HepG2 (cell line): ENCODE measurements at regions not wholly inside any gene's neighbourhood (a gene's known extent, or its start where the extent isn't known, plus 50 kb on each side); places are given as distances from the start of the nearest gene placed in this dataset.

ENCODE experiments used
- ATAC-seq: fragments of 200-7000 bp; cut with Tn5 transposase; 3 replicates; pipeline ENCODE4 v1.9.1; 2020; ENCODE audit warnings: mild to moderate bottlenecking, moderate library complexity
- BruUV-seq: library from RNA; stranded (reverse); fragments of 400-500 nt; replicated peaks from 2 replicates; lab custom pipeline; 2021; lab: Mats Ljungman, UMichigan
- CTCF ChIA-PET: fragments of 300-600 bp; formaldehyde crosslinking; extraction: SDS; loops from one replicate; lab custom pipeline; 2021; ENCODE audit warnings: low total read pairs, inconsistent platforms, low intra/inter-chr PET ratio; lab: Yijun Ruan, JAX
- POLR2A ChIA-PET: fragments of 350-600 bp; sonication (Branson Sonifier 250); formaldehyde crosslinking; loops from one replicate; lab custom pipeline; 2020; ENCODE audit warnings: antibody characterized with exemption, inconsistent platforms; lab: Yijun Ruan, JAX
- DNase-seq: peaks from one replicate; pipeline ENCODE4 v3.0.0-alpha.2; 2015; ENCODE audit warnings: low spot score
- FAIRE-seq: peaks from 3 replicates; lab custom pipeline; 2011; peaks lifted over from hg19 to GRCh38; lab: Jason Lieb, UNC
- H2AFZ ChIP-seq: one replicate; pipeline ENCODE4 v1.6.1; 2011; ENCODE audit warnings: low read length, inconsistent platforms
- H3K27ac ChIP-seq: fragments of 300-600 bp; 3 replicates; pipeline ENCODE4 v1.8.0; 2011; ENCODE audit warnings: mixed run types, mild to moderate bottlenecking, mixed read lengths, low read length, inconsistent platforms; ENCODE audit not compliant: insufficient read depth; ENCODE audit errors: extremely low read length
- H3K27me3 ChIP-seq, 2 experiments: fragments of 200-600 bp in 1 of 2; 2 replicates in 1 of 2; 3 replicates in 1 of 2; pipeline versions ENCODE4 v1.6.0 to v1.8.0; 2011; ENCODE audit warnings: low read length in 2 of 2, mild to moderate bottlenecking in 2 of 2, moderate library complexity in 2 of 2, inconsistent platforms in 1 of 2; ENCODE audit not compliant: insufficient read depth in 2 of 2, control insufficient read depth in 1 of 2
- H3K36me3 ChIP-seq, 2 experiments: fragments of 200-600 bp in 1 of 2; replicated peaks in 1 of 2; 2 replicates in 1 of 2; 3 replicates in 1 of 2; pipeline versions ENCODE4 v1.5.1 to v1.8.0; 2011; ENCODE audit warnings: low read length in 2 of 2, inconsistent platforms in 1 of 2; ENCODE audit not compliant: insufficient read depth in 2 of 2, control insufficient read depth in 1 of 2
- H3K4me1 ChIP-seq: 2 replicates; pipeline ENCODE4 v1.5.1; 2012; ENCODE audit warnings: low read length, inconsistent platforms; ENCODE audit not compliant: insufficient read depth
- H3K4me2 ChIP-seq: 2 replicates; pipeline ENCODE4 v1.6.0; 2011; ENCODE audit warnings: low read depth, low read length, inconsistent platforms
- H3K4me3 ChIP-seq, 3 experiments: fragments of 200-600 bp in 1 of 3; sonication (generic), shearing (Covaris generic) in 1 of 3; replicated peaks in 1 of 3; 2 replicates each; pipeline ENCODE4 v1.5.1; 2011 to 2016; ENCODE audit warnings: low read length in 3 of 3, inconsistent platforms in 2 of 3, low read depth in 2 of 3, mild to moderate bottlenecking in 2 of 3, control low read depth in 1 of 3, mixed read lengths in 1 of 3; ENCODE audit not compliant: insufficient read depth in 1 of 3
- H3K79me2 ChIP-seq: one replicate; pipeline ENCODE4 v1.6.1; 2011; ENCODE audit warnings: low read length, inconsistent platforms; ENCODE audit not compliant: insufficient read depth
- H3K9ac ChIP-seq: 2 replicates; pipeline ENCODE4 v1.6.0; 2011; ENCODE audit warnings: mild to moderate bottlenecking, low read depth, low read length, inconsistent platforms; ENCODE audit not compliant: insufficient read depth
- H3K9me3 ChIP-seq: 2 replicates; pipeline ENCODE4 v1.5.1; 2012; ENCODE audit warnings: mild to moderate bottlenecking, low read length
- H4K20me1 ChIP-seq: 2 replicates; pipeline ENCODE4 v1.6.0; 2011; ENCODE audit warnings: inconsistent platforms, mild to moderate bottlenecking, low read length, moderate library complexity; ENCODE audit not compliant: insufficient read depth
- CC2D1A ChIP-seq: sonication (generic); formaldehyde crosslinking; IDR thresholded peaks from 2 replicates; pipeline ENCODE4 v1.8.1; 2023; ENCODE audit warnings: mild to moderate bottlenecking, missing genetic modification reagents
- DDIT3 ChIP-seq: sonication (generic); formaldehyde crosslinking; IDR thresholded peaks from 2 replicates; pipeline ENCODE4 v1.4.0; 2020; ENCODE audit warnings: mild to moderate bottlenecking, missing genetic modification reagents
- FLYWCH1 ChIP-seq: sonication (generic); formaldehyde crosslinking; IDR thresholded peaks from 2 replicates; pipeline ENCODE4 v1.8.1; 2023; ENCODE audit warnings: mild to moderate bottlenecking, missing genetic modification reagents
- HDAC1 ChIP-seq: sonication (generic); formaldehyde crosslinking; IDR thresholded peaks from 2 replicates; pipeline ENCODE4 v1.5.1; 2020; ENCODE audit warnings: mild to moderate bottlenecking, missing genetic modification reagents
- HDAC6 ChIP-seq: fragments of 200-600 bp; sonication (generic); IDR thresholded peaks from 2 replicates; pipeline ENCODE4 v1.7.0; 2017; ENCODE audit warnings: mild to moderate bottlenecking, antibody characterized with exemption, low read length, low read depth
- HES4 ChIP-seq: sonication (generic); formaldehyde crosslinking; IDR thresholded peaks from 2 replicates; pipeline ENCODE4 v1.9.0; 2021; ENCODE audit warnings: mild to moderate bottlenecking, missing genetic modification reagents, borderline replicate concordance
- HMG20A ChIP-seq: IDR thresholded peaks from 2 replicates; pipeline ENCODE4 v1.6.1; 2016; ENCODE audit warnings: borderline replicate concordance
- MTF2 ChIP-seq: sonication (generic); formaldehyde crosslinking; IDR thresholded peaks from 2 replicates; pipeline ENCODE4 v1.5.0; 2020; ENCODE audit warnings: missing genetic modification reagents, borderline replicate concordance
- NBN ChIP-seq: fragments of 450-650 bp; conservative IDR thresholded peaks from 2 replicates; pipeline ENCODE4 v1.6.1; 2017
- NFAT5 ChIP-seq: sonication (generic); formaldehyde crosslinking; IDR thresholded peaks from 2 replicates; pipeline ENCODE4 v1.4.0; 2020; ENCODE audit warnings: missing genetic modification reagents
- NFE2L1 ChIP-seq: sonication (generic); formaldehyde crosslinking; IDR thresholded peaks from 2 replicates; pipeline ENCODE4 v1.4.0; 2020; ENCODE audit warnings: missing genetic modification reagents, mild to moderate bottlenecking, borderline replicate concordance
- RFXAP ChIP-seq: sonication (generic); formaldehyde crosslinking; IDR thresholded peaks from 2 replicates; pipeline ENCODE4 v1.4.0; 2020; ENCODE audit warnings: missing genetic modification reagents, borderline replicate concordance
- ZNF12 ChIP-seq: sonication (generic); formaldehyde crosslinking; IDR thresholded peaks from 2 replicates; pipeline ENCODE4 v1.5.0; 2020; ENCODE audit warnings: missing genetic modification reagents
- WGBS: methylation state at CpG from one replicate; pipeline ENCODE4 v1.1.6; 2017; ENCODE audit warnings: low lambda C conversion rate; 5-methylcytosine and 5-hydroxymethylcytosine counted together
- in situ Hi-C: cut with HindIII; loops from 2 replicates; pipeline ENCODE4 v1.10.0; 2017; ENCODE audit warnings: low pct_unique_long_range_greater_than_20kb; ENCODE audit not compliant: extremely low pct_ligation_motif_present
- intact Hi-C: fragments of 100-400 bp; cut with micrococcal nuclease; formaldehyde crosslinking; loops from one replicate; pipeline ENCODE4 v1.10.0; 2022; ENCODE audit not compliant: unreplicated experiment
- TF ChIP-seq, protein P1 (sequence below): sonication (generic); formaldehyde crosslinking; conservative IDR thresholded peaks from 2 replicates; pipeline ENCODE4 v1.4.0; 2020; ENCODE audit warnings: missing genetic modification reagents

GRCh38 chr12:46516933-46517578, 144.5 kb upstream of the SLC38A2 start:
- no peaks in the 10 kb centered on the region for H3K27me3 ChIP-seq
- POLR2A ChIA-PET, result interaction anchor here (1.4 kb wide), 1 partner anchor 25 kb away, joined by 3 read pairs; no protein-coding TSS in a partner anchor
- FAIRE-seq, result no peak

More at GRCh38 chr12:46516933-46517578, 144.5 kb upstream of the SLC38A2 start:
- H3K9ac ChIP-seq, result no peak overlapping the region
- ATAC-seq, result no peak
- no TSS peak for BruUV-seq
- CTCF ChIA-PET, result no interaction called here
- no peak overlapping the region for H3K4me3 ChIP-seq
- no peak overlapping the region for H2AFZ ChIP-seq
- no peaks in the 10 kb centered on the region for H4K20me1 ChIP-seq
- H3K36me3 ChIP-seq, result 0 out of 5 replicates have a peak, but pooled peaks cover 0 to 1% of the 10 kb centered on the region in 2 experiments
- 99% methylated on average over 6 of the region's 6 CpGs for WGBS
- peaks cover 4% of the 10 kb centered on the region for H3K79me2 ChIP-seq
- no peaks in the 10 kb centered on the region for H3K9me3 ChIP-seq
- TF ChIP-seq MTF2 (CRISPR knock-in tag) (no peak), RFXAP (CRISPR knock-in tag) (no peak), HDAC1 (CRISPR knock-in tag) (no peak), FLYWCH1 (CRISPR knock-in tag) (no peak), NBN (no peak), NFAT5 (CRISPR knock-in tag) (no peak), ZNF12 (CRISPR knock-in tag) (no peak), NFE2L1 (CRISPR knock-in tag) (no peak), HMG20A (no peak), HDAC6 (no peak), HES4 (CRISPR knock-in tag) (no peak), DDIT3 (no peak), CC2D1A (CRISPR knock-in tag) (no peak)
- TF ChIP-seq, protein P1, sequence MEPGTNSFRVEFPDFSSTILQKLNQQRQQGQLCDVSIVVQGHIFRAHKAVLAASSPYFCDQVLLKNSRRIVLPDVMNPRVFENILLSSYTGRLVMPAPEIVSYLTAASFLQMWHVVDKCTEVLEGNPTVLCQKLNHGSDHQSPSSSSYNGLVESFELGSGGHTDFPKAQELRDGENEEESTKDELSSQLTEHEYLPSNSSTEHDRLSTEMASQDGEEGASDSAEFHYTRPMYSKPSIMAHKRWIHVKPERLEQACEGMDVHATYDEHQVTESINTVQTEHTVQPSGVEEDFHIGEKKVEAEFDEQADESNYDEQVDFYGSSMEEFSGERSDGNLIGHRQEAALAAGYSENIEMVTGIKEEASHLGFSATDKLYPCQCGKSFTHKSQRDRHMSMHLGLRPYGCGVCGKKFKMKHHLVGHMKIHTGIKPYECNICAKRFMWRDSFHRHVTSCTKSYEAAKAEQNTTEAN, result no peak
- in situ Hi-C loops (no loop called here), intact Hi-C loops (no loop called here)
- no peak overlapping the region for H3K4me2 ChIP-seq
- DNase-seq, result no peak
- no peak overlapping the region for H3K27ac ChIP-seq
- H3K4me1 ChIP-seq, result peaks cover 97% of the 10 kb centered on the region
